ENCODE measurements at regions not wholly inside any gene's neighbourhood (a gene's known extent, or its start where the extent isn't known, plus 50 kb on each side); places are given as distances from the start of the nearest gene placed in this dataset.

- TF ChIP-seq CTCF (conservative IDR thresholded peaks at IDR 0.05) (no peak), EZH2 (IDR thresholded peaks at IDR 0.05; ENCODE audit: low read depth) (no peak)
These were observed 740.3 kb upstream of the SOX9 start for GRCh38 chr17:71380535-71380934.

All from PC-9 (cell line).